ENCODE measurements at regions not wholly inside any gene's neighbourhood (a gene's known extent, or its start where the extent isn't known, plus 50 kb on each side); places are given as distances from the start of the nearest gene placed in this dataset.

DNA sequence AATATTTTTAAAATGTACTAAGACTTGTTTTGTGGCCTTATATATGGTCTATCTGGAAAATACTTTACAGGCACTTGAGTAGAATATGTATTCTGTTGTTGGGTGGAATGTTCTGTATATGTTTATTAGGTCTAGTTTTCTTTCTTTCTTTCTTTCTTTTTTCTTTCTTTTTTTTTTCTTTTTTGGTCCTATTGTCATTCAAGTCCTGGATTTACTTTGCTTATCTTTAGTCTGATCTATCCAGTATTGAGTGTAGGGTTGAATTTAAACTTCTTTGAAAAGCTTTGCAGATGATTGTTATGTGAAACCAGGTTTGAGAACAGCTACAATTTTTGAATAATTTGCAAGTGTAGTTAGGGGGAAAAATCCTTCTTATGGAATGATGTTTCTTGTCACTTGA lies 67.1 kb upstream of the GRIK2 start:
- no peak for DNase-seq

DNA sequence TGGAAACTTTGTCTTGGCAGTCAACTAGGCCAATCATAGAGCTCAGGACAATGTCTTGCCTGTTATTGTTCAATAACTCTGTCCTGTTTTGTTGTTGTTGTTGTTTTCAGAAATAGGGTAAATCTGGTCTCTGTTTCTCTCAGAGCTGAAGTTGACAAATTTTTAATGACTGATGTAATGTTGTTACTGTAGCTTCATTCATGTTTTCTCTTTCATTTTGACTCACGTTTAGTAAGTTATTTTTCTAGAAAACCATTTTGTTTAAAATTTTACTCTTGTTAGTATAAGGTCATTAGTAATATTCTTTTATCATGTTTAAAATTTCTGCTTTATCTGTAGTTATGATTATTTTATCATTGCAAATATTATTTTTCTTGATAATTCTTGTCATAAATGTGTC lies 51.6 kb upstream of the GRIK2 start:
- DNase-seq, result no peak

All from activated T-cell treated with anti-CD3 and anti-CD28 coated beads, Interleukin-2, amount 50 U/mL, for 48 hours (primary cell).